Vagina (tissue), 2 donors: ENCODE measurements at regions not wholly inside any gene's neighbourhood (a gene's known extent, or its start where the extent isn't known, plus 50 kb on each side); places are given as distances from the start of the nearest gene placed in this dataset.

Experiments used
- POLR2A ChIP-seq, 2 donors: fragments of 450-650 bp; IDR thresholded peaks; one replicate each; pipeline ENCODE4 v1.6.1; 2017; ENCODE audit warnings: antibody characterized with exemption in 2 of 2, mild to moderate bottlenecking in 2 of 2, moderate library complexity in 2 of 2
- TF ChIP-seq, protein P1 (sequence below), 3 experiments: fragments of 450-650 bp in 2 of 3; fragments of 200-600 bp in 1 of 3; sonication (generic) in 1 of 3; IDR thresholded peaks; one replicate each; pipeline ENCODE4 v1.5.1; 2017 to 2019; ENCODE audit warnings: antibody characterized with exemption in 3 of 3, mild to moderate bottlenecking in 2 of 3, moderate library complexity in 2 of 3

DNA sequence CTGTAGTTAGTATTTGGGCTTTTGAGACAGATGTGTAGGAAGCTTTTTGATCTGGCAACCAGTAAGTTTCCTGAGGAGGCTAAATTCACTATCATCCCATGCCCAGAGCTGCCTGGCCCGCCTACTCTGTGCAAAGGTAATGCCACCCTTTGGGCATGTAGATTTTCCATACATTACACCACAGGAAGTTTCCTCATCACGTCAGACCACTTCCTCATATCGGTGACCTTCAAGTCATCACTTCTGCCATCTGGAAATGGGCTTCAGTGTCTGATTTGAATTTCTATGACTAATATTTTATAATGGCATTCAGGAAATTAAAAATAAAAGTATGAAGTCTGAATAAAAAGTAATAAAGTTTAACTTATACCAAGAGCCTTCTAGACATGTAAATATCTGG lies 825.4 kb downstream of the DCDC2C start:
- TF ChIP-seq, protein P1, sequence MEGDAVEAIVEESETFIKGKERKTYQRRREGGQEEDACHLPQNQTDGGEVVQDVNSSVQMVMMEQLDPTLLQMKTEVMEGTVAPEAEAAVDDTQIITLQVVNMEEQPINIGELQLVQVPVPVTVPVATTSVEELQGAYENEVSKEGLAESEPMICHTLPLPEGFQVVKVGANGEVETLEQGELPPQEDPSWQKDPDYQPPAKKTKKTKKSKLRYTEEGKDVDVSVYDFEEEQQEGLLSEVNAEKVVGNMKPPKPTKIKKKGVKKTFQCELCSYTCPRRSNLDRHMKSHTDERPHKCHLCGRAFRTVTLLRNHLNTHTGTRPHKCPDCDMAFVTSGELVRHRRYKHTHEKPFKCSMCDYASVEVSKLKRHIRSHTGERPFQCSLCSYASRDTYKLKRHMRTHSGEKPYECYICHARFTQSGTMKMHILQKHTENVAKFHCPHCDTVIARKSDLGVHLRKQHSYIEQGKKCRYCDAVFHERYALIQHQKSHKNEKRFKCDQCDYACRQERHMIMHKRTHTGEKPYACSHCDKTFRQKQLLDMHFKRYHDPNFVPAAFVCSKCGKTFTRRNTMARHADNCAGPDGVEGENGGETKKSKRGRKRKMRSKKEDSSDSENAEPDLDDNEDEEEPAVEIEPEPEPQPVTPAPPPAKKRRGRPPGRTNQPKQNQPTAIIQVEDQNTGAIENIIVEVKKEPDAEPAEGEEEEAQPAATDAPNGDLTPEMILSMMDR (IDR thresholded peaks at IDR 0.05), result no peak
- TF ChIP-seq POLR2A (IDR thresholded peaks at IDR 0.05), result no peak
